Natural killer cell (primary cell): ENCODE measurements at regions not wholly inside any gene's neighbourhood (a gene's known extent, or its start where the extent isn't known, plus 50 kb on each side); places are given as distances from the start of the nearest gene placed in this dataset.

Experiments used
- ATAC-seq, 3 donors: fragments of 150-1000 bp in 2 of 3; fragments of 200-7000 bp in 1 of 3; cut with Tn5 transposase; 1 replicate in 1 of 3; 2 replicates in 2 of 3; pipeline ENCODE4 v1.10.0; 2021; ENCODE audit warnings: mild to moderate bottlenecking in 2 of 3, moderate library complexity in 2 of 3
- DNase-seq, 2 donors: peaks; one replicate each; pipeline versions ENCODE4 v3.0.0 to v3.0.0-alpha.2; 2013 to 2021; ENCODE audit warnings: mixed read lengths in 1 of 2
- H3K27ac ChIP-seq: one replicate; pipeline ENCODE4 v1.5.1; 2013; ENCODE audit warnings: mild to moderate bottlenecking, low read length
- H3K27me3 ChIP-seq: one replicate; pipeline ENCODE4 v1.6.1; 2013; ENCODE audit warnings: low read length; ENCODE audit not compliant: control insufficient read depth, insufficient read depth
- H3K36me3 ChIP-seq: one replicate; pipeline ENCODE4 v1.6.1; 2013; ENCODE audit warnings: low read length; ENCODE audit not compliant: control insufficient read depth, insufficient read depth
- H3K4me1 ChIP-seq: one replicate; pipeline ENCODE4 v1.6.1; 2013; ENCODE audit warnings: low read length; ENCODE audit not compliant: control insufficient read depth, insufficient read depth
- H3K4me3 ChIP-seq: one replicate; pipeline ENCODE4 v1.5.1; 2013; ENCODE audit warnings: low read length
- H3K9me3 ChIP-seq: one replicate; pipeline ENCODE4 v1.6.1; 2013; ENCODE audit warnings: low read length; ENCODE audit not compliant: control insufficient read depth, insufficient read depth
- H3K27ac Mint-ChIP-seq, 2 donors: one replicate each; pipeline ENCODE4 v1.8.0; 2022; ENCODE audit warnings: mild to moderate bottlenecking in 2 of 2, mixed read lengths in 2 of 2, moderate library complexity in 1 of 2
- H3K27me3 Mint-ChIP-seq, 2 donors: one replicate each; pipeline ENCODE4 v1.8.0; 2022; ENCODE audit warnings: low read depth in 2 of 2, mixed read lengths in 2 of 2
- H3K36me3 Mint-ChIP-seq: one replicate; pipeline ENCODE4 v1.8.0; 2022; ENCODE audit warnings: mixed read lengths
- H3K4me1 Mint-ChIP-seq, 2 donors: one replicate each; pipeline ENCODE4 v1.8.0; 2022; ENCODE audit warnings: mixed read lengths in 2 of 2
- H3K4me3 Mint-ChIP-seq: one replicate; pipeline ENCODE4 v1.8.0; 2022; ENCODE audit warnings: mild to moderate bottlenecking, moderate library complexity, mixed read lengths
- H3K9me3 Mint-ChIP-seq, 2 donors: one replicate each; pipeline ENCODE4 v1.8.0; 2022; ENCODE audit warnings: mixed read lengths in 2 of 2
- CTCF ChIP-seq: fragments of 200-600 bp; IDR thresholded peaks from one replicate; pipeline ENCODE4 v1.8.0; 2022; ENCODE audit warnings: antibody characterized with exemption
- WGBS: methylation state at CpG from one replicate; pipeline ENCODE4 v1.1.7; 2013; ENCODE audit warnings: missing lambda C conversion rate; ENCODE audit not compliant: insufficient coverage; 5-methylcytosine and 5-hydroxymethylcytosine counted together
- intact Hi-C: fragments of 100-400 bp; cut with micrococcal nuclease; formaldehyde crosslinking; loops from one replicate; pipeline ENCODE4 v1.14.2; 2022

- Histone ChIP-seq H3K9me3 (peaks cover 10% of the 10 kb centered on the region), H3K36me3 (no peaks in the 10 kb centered on the region), H3K27ac (no peak overlapping the region), H3K27me3 (no peaks in the 10 kb centered on the region), H3K4me3 (no peak overlapping the region), H3K4me1 (no peaks in the 10 kb centered on the region)
- Mint-ChIP-seq H3K27ac (no peak overlapping the region), H3K27me3 (no peaks in the 10 kb centered on the region), H3K4me3 (no peak overlapping the region), H3K4me1 (no peaks in the 10 kb centered on the region), H3K36me3 (no peaks in the 10 kb centered on the region), H3K9me3 (peaks cover 9 to 19% of the 10 kb centered on the region in 2 donors)
- no peak for TF ChIP-seq CTCF
- WGBS: 75% methylated on average over 4 of the region's 4 CpGs
- ATAC-seq (no peak), DNase-seq (no peak)
- intact Hi-C loops: no loop called here
Observed at GRCh38 chr18:27501671-27502070, 316.6 kb upstream of the CHST9 start.

GRCh38 chr18:27500531-27500930, 315.4 kb upstream of the CHST9 start:
- Mint-ChIP-seq H3K27me3 (no peaks in the 10 kb centered on the region), H3K4me3 (no peak overlapping the region), H3K4me1 (no peaks in the 10 kb centered on the region), H3K36me3 (no peaks in the 10 kb centered on the region), H3K9me3 (peaks cover 7 to 12% of the 10 kb centered on the region in 2 donors), H3K27ac (no peak overlapping the region)
- DNase-seq (no peak), ATAC-seq (no peak)
- 84% methylated on average over 4 of the region's 5 CpGs for WGBS
- H3K27ac ChIP-seq: no peak overlapping the region
- no peaks in the 10 kb centered on the region for H3K36me3 ChIP-seq
- no peaks in the 10 kb centered on the region for H3K4me1 ChIP-seq
- TF ChIP-seq CTCF: no peak
- peaks cover 10% of the 10 kb centered on the region for H3K9me3 ChIP-seq
- no peaks in the 10 kb centered on the region for H3K27me3 ChIP-seq
- intact Hi-C loops: no loop called here
- no peak overlapping the region for H3K4me3 ChIP-seq

GRCh38 chr18:27497246-27497645, 312.1 kb upstream of the CHST9 start:
- H3K27me3 Mint-ChIP-seq: no peaks in the 10 kb centered on the region
- H3K27ac Mint-ChIP-seq: no peak overlapping the region
- H3K36me3 Mint-ChIP-seq: peaks cover 4% of the 10 kb centered on the region
- Histone ChIP-seq H3K9me3 (peaks cover 8% of the 10 kb centered on the region), H3K27me3 (no peaks in the 10 kb centered on the region), H3K4me3 (no peak overlapping the region), H3K4me1 (no peaks in the 10 kb centered on the region), H3K27ac (no peak overlapping the region), H3K36me3 (no peaks in the 10 kb centered on the region)
- H3K4me3 Mint-ChIP-seq: no peak overlapping the region
- H3K9me3 Mint-ChIP-seq: peaks cover 4 to 7% of the 10 kb centered on the region in 2 donors
- ATAC-seq (no peak), DNase-seq (no peak)
- intact Hi-C loops: no loop called here
- WGBS: 87% methylated on average over 4 of the region's 4 CpGs
- TF ChIP-seq CTCF: no peak
- H3K4me1 Mint-ChIP-seq: no peaks in the 10 kb centered on the region

GRCh38 chr18:27493182-27493581, 308.1 kb upstream of the CHST9 start:
- H3K9me3 Mint-ChIP-seq: peaks cover 13 to 14% of the 10 kb centered on the region in 2 donors
- H3K4me3 ChIP-seq: no peak overlapping the region
- peaks cover 4% of the 10 kb centered on the region for H3K9me3 ChIP-seq
- DNase-seq: no peak
- ATAC-seq: no peak
- H3K36me3 Mint-ChIP-seq: peaks cover 5% of the 10 kb centered on the region
- H3K27me3 Mint-ChIP-seq: no peaks in the 10 kb centered on the region
- intact Hi-C loops: no loop called here
- no peaks in the 10 kb centered on the region for H3K36me3 ChIP-seq
- no peak overlapping the region for H3K27ac Mint-ChIP-seq
- no peaks in the 10 kb centered on the region for H3K4me1 ChIP-seq
- WGBS: 85% methylated on average over 4 of the region's 4 CpGs
- H3K27me3 ChIP-seq: no peaks in the 10 kb centered on the region
- no peaks in the 10 kb centered on the region for H3K4me1 Mint-ChIP-seq
- no peak overlapping the region for H3K27ac ChIP-seq
- no peak for TF ChIP-seq CTCF
- no peak overlapping the region for H3K4me3 Mint-ChIP-seq
